ENCODE measurements at regions not wholly inside any gene's neighbourhood (a gene's known extent, or its start where the extent isn't known, plus 50 kb on each side); places are given as distances from the start of the nearest gene placed in this dataset.

DNA sequence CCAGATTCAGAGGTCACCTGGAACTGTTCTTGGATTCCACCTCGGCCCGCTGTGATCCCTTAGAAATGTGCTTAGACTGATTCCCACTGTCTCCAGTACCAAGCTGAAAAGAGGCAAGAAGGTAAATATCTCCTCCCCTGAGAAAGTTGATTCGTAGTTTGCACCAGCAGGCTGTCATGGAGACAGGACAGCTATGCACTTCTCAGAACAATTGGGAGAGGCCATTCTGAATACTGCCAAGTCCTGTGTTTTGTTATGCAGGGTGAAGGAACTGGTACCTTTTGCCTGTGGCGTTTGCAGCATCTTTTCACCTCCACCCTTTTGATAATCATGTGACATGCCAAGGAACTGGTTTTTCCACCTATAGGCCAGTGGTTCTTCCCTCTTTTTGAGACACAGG is 58.2 kb upstream of the RNGTT start:
- TF ChIP-seq, protein P1, sequence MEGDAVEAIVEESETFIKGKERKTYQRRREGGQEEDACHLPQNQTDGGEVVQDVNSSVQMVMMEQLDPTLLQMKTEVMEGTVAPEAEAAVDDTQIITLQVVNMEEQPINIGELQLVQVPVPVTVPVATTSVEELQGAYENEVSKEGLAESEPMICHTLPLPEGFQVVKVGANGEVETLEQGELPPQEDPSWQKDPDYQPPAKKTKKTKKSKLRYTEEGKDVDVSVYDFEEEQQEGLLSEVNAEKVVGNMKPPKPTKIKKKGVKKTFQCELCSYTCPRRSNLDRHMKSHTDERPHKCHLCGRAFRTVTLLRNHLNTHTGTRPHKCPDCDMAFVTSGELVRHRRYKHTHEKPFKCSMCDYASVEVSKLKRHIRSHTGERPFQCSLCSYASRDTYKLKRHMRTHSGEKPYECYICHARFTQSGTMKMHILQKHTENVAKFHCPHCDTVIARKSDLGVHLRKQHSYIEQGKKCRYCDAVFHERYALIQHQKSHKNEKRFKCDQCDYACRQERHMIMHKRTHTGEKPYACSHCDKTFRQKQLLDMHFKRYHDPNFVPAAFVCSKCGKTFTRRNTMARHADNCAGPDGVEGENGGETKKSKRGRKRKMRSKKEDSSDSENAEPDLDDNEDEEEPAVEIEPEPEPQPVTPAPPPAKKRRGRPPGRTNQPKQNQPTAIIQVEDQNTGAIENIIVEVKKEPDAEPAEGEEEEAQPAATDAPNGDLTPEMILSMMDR (IDR thresholded peaks at IDR 0.05 in 8 of 11, conservative IDR thresholded peaks at IDR 0.05 in 3 of 11): no peak
- TF ChIP-seq POLR2A (IDR thresholded peaks at IDR 0.05): no peak

Measured in spleen (tissue), 7 donors.